DOHH2 (cell line): ENCODE measurements at regions not wholly inside any gene's neighbourhood (a gene's known extent, or its start where the extent isn't known, plus 50 kb on each side); places are given as distances from the start of the nearest gene placed in this dataset.

Experiments
- CTCF ChIP-seq: fragments of 200-600 bp; sonication (generic); IDR thresholded peaks from one replicate; pipeline ENCODE4 v1.5.1; 2014; ENCODE audit warnings: antibody characterized with exemption, mild to moderate bottlenecking, low read depth, low read length; ENCODE audit not compliant: poor library complexity, severe bottlenecking
- EZH2phosphoT487 ChIP-seq: fragments of 200-600 bp; sonication (generic); IDR thresholded peaks from 2 replicates; pipeline ENCODE4 v1.6.1; 2017; ENCODE audit warnings: borderline replicate concordance, mild to moderate bottlenecking, antibody characterized with exemption, low read length, moderate library complexity, mixed read lengths

GRCh38 chr18:76613755-76614120 is 118.7 kb upstream of the ZNF516 start:
- no peak for TF ChIP-seq CTCF
- TF ChIP-seq EZH2phosphoT487, result no peak
